GM08714 (cell line): ENCODE measurements at regions not wholly inside any gene's neighbourhood (a gene's known extent, or its start where the extent isn't known, plus 50 kb on each side); places are given as distances from the start of the nearest gene placed in this dataset.

Experiments
- H3K4me3 ChIP-seq: fragments of 200-500 bp; sonication (Bioruptor generic); 2 replicates; pipeline ENCODE4 v1.5.1; 2014; ENCODE audit warnings: mild to moderate bottlenecking, low read length, inconsistent platforms
- ZNF274 ChIP-seq: IDR thresholded peaks from 2 replicates; pipeline ENCODE4 v1.6.1; 2012; ENCODE audit warnings: mild to moderate bottlenecking, low read depth, low read length

DNA sequence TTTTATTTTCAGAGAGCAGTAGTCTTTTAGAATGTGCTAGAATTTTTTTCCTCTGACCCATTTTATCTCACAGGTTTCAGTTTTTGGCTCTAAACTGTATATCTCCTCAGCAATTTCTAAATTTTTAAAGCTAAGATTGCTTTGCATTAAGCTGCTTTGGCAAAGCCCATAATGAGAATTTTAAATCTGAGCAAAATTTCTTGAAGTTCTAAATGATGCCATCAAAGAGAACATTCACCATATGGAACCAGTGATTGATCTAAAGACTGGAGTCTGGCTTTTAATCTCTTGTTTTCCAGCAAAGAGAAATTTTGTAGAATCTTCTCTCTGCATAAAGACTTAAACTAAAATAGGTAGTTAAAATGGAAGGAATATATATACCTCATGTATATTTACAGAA is 313.6 kb downstream of the TBC1D32 start:
- no peak overlapping the region for H3K4me3 ChIP-seq
- no peak for TF ChIP-seq ZNF274

GRCh38 chr6:121008553-121008952 is 325.7 kb downstream of the TBC1D32 start:
- no peak for TF ChIP-seq ZNF274
- H3K4me3 ChIP-seq: no peak overlapping the region

DNA sequence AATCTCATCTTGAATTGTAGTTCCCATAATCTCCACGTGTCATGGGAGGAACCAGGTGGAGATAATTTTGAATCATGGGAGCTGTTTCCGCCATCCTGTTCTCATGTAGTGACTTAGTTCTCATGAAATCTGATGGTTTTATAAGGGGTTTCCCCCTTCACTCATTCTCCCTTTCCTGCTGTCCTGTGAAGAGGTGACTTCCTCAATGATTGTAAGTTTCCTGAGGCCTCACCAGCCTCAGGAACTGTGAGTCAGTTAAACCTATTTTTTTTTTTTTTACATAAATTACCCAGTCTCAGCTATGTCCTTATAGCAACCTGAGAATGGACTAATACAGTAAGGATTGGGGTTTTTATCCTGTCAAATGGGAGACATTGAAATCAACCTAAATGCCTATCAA is 328.3 kb downstream of the TBC1D32 start:
- TF ChIP-seq ZNF274: no peak
- no peak overlapping the region for H3K4me3 ChIP-seq

DNA sequence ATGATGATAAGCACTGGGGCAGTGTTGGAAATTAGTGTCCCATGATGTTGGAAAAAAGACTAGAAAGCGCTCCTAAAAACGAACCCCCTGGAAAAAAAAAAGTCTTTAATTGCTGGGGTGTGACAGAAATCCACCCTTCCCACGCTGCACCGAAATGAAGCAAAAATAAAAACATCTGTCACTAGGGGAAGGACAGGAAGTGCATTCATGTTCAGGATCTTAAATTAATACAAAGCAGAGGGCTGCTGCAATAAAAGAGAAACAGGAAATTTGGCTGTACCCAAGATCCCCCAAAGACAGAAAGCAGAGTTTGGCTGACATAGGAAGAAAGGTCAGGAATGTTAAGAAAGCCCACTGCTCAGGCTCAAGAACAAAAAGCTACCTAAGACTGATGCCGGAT is 333.9 kb downstream of the TBC1D32 start:
- H3K4me3 ChIP-seq: no peak overlapping the region
- TF ChIP-seq ZNF274: no peak

GRCh38 chr6:120996340-120996739 is 337.9 kb downstream of the TBC1D32 start:
- no peak overlapping the region for H3K4me3 ChIP-seq
- no peak for TF ChIP-seq ZNF274

- no peak overlapping the region for H3K4me3 ChIP-seq
- TF ChIP-seq ZNF274: no peak
These were observed 339.7 kb downstream of the TBC1D32 start for GRCh38 chr6:120994573-120994967.

- no peak overlapping the region for H3K4me3 ChIP-seq
- no peak for TF ChIP-seq ZNF274
These were observed 340.2 kb downstream of the TBC1D32 start for GRCh38 chr6:120993929-120994572.

- TF ChIP-seq ZNF274: no peak
- no peak overlapping the region for H3K4me3 ChIP-seq
These were observed 342.0 kb downstream of the TBC1D32 start for GRCh38 chr6:120992257-120992656.

DNA sequence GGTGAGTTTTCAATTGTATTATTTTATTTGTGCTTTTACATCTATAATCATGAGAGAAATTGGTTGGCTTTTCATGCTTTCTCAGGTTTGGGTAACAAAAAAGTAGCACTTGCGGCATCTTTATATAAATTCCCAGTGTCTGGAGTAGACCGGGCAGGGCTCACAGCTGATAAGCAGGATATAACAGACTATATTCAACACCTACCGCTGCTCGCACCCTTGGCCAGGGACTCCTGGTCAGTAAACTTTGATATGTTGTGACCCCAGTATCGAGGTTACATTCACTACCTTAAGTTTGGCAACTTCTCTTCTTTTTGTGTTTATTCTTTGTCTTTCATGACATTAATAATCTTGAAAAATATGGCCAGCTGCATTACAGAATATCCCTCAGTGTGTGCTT is 343.4 kb downstream of the TBC1D32 start:
- no peak overlapping the region for H3K4me3 ChIP-seq

DNA sequence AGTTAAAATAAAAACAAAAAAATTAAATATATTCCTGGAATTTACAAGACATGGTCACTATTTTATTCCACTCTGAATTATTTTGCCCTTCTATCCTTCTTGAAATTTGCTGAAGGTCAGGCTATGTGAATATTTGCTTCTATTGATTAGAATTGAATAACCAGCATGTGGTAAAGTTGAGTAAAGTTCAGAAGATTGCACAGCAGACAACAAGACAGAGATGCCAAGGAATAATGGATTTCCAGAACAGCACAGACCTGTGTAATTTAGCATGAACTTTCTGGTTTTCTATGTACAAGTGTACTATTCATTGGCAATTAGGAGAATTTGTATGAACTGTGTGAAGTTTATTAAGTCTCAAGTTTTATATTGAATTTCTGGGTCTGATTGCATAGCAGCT is 352.4 kb downstream of the TBC1D32 start:
- H3K4me3 ChIP-seq: no peak overlapping the region
- TF ChIP-seq ZNF274: no peak

More for the DNA sequence above, 343.4 kb downstream of the TBC1D32 start:
- no peak for TF ChIP-seq ZNF274

DNA sequence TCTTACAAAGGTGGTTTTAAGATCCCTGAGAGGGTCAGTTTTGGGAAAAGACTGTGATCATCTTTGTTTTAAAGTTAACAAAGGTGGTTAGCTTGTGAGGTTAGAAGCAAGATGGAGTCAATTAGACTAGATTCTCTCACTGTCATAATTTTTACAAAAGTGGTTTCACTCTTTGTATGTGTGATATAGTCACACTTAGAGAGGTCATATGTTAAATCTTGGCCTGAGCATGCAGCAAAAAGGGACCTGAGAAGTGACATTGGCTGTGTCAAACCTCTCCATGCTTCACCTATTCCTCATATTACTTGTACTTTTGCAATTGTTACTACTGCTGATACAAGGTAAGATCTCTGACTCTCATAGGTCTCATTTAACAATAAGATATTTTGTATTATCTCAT is 368.0 kb downstream of the TBC1D32 start:
- TF ChIP-seq ZNF274: no peak
- H3K4me3 ChIP-seq: no peak overlapping the region

- no peak for TF ChIP-seq ZNF274
- no peak overlapping the region for H3K4me3 ChIP-seq
These were observed 368.5 kb downstream of the TBC1D32 start for GRCh38 chr6:120965814-120966213.

DNA sequence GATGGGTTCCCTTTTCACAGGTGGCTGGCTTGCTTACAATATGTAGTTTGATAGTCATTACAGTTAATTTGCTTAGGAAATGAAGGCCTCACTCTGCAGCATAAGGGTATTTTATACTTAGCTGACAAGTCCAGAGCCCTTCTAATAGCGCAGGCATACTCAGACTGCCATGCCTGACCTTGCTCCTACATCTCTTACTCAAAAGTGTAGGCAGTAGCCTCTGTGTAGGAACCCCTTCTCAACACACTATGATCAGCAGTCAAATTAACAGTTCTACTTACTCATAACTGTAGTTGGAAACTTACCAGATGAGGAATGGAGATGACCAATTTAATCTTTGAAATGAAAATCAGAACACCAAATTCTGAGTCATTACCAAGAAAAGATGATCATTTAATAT is 373.5 kb downstream of the TBC1D32 start:
- TF ChIP-seq ZNF274: no peak

DNA sequence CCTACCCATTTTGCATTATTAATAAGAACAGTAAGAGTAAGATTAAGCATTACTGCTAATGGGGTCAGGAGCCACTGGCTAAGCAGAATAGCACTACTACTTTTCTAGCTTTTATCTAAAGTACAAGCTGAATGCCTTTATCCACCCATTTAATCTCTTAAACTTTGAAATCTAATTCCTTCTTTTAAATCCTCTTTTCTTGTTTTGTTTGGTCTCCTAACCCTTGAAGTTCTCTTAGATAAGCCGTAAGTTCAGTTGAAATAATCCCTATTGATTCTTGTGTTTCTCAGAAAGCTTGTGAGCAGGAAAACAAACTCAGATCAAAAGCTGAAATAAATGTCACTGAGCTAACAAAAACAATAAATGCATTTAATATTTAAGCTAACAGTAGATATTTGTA is 380.2 kb downstream of the TBC1D32 start:
- H3K4me3 ChIP-seq: no peak overlapping the region

More for the DNA sequence above, 373.5 kb downstream of the TBC1D32 start:
- H3K4me3 ChIP-seq: no peak overlapping the region

GRCh38 chr6:120951258-120951657 is 383.0 kb downstream of the TBC1D32 start:
- no peak for TF ChIP-seq ZNF274
- no peak overlapping the region for H3K4me3 ChIP-seq

More for the DNA sequence above, 380.2 kb downstream of the TBC1D32 start:
- no peak for TF ChIP-seq ZNF274

GRCh38 chr6:120947111-120947510 is 387.2 kb downstream of the TBC1D32 start:
- no peak for TF ChIP-seq ZNF274
- H3K4me3 ChIP-seq: no peak overlapping the region

GRCh38 chr6:120945905-120946594 is 388.2 kb downstream of the TBC1D32 start:
- H3K4me3 ChIP-seq: no peak overlapping the region
- TF ChIP-seq ZNF274: no peak
